GM12864 (cell line): ENCODE measurements at regions not wholly inside any gene's neighbourhood (a gene's known extent, or its start where the extent isn't known, plus 50 kb on each side); places are given as distances from the start of the nearest gene placed in this dataset.

Experiments used
- DNase-seq: peaks from one replicate; pipeline ENCODE4 v3.0.0-alpha.2; 2011; ENCODE audit warnings: low read depth
- H3K4me3 ChIP-seq: 2 replicates; pipeline ENCODE4 v1.5.1; 2011; ENCODE audit warnings: mild to moderate bottlenecking, low read depth, low read length, control low read depth
- TF ChIP-seq, protein P1 (sequence below): IDR thresholded peaks from 2 replicates; pipeline ENCODE4 v1.5.1; 2011; ENCODE audit warnings: low read depth, mild to moderate bottlenecking, moderate library complexity, low read length, control low read depth, inconsistent platforms; ENCODE audit errors: missing control alignments

DNA sequence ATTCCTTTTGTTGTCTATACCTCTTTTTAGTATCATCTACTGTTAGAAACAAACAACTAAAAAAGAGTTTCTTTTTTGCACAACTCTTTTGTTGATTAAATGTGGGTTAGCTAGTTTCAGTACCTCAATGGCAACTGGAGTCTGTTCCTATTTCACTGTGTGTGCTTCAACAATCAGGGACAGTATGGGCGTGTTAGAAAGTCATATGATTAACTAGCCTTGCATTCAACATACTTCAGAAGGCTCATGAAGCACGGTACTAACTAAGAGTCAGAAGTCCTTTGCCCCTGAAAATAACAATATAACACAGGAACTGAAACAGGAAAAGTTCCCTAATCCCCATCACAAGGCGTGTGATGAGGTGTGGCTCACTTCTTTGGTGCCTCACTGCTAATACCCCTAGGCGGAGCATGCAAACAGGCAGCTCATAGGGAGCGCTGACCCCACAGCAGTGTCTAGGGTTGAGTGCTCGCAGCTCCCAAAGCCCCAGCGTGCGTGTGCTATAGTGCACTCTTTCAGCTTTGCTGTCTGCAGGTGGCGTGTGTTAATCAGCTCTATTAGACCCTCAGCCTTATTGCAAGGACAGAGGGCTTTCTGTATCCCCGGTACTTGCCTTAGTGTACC lies 203.1 kb upstream of the NDST3 start:
- TF ChIP-seq, protein P1, sequence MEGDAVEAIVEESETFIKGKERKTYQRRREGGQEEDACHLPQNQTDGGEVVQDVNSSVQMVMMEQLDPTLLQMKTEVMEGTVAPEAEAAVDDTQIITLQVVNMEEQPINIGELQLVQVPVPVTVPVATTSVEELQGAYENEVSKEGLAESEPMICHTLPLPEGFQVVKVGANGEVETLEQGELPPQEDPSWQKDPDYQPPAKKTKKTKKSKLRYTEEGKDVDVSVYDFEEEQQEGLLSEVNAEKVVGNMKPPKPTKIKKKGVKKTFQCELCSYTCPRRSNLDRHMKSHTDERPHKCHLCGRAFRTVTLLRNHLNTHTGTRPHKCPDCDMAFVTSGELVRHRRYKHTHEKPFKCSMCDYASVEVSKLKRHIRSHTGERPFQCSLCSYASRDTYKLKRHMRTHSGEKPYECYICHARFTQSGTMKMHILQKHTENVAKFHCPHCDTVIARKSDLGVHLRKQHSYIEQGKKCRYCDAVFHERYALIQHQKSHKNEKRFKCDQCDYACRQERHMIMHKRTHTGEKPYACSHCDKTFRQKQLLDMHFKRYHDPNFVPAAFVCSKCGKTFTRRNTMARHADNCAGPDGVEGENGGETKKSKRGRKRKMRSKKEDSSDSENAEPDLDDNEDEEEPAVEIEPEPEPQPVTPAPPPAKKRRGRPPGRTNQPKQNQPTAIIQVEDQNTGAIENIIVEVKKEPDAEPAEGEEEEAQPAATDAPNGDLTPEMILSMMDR, result no peak
- DNase-seq, result no peak
- no peak overlapping the region for H3K4me3 ChIP-seq

DNA sequence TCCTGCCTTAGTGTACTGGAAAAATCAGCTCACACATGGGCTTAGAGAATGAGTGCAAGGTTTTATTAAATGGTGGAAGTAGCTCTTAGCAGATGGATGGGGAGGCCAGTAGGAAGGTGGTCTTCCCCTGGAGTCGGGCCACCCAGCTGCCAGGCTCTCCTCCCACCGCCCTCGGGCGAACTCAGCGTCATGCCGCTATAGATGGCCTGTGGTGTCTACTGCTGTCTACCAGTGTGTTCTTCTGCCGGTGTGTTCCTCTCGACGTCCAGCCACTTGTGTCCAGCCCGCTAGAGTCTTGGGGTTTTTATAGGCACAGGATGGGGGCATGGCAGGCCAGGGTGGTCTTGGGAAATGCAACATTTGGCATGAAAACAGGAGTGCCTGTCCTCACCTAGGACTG lies 198.7 kb upstream of the NDST3 start:
- no peak overlapping the region for H3K4me3 ChIP-seq
- TF ChIP-seq, protein P1, result no peak
- DNase-seq, result no peak

DNA sequence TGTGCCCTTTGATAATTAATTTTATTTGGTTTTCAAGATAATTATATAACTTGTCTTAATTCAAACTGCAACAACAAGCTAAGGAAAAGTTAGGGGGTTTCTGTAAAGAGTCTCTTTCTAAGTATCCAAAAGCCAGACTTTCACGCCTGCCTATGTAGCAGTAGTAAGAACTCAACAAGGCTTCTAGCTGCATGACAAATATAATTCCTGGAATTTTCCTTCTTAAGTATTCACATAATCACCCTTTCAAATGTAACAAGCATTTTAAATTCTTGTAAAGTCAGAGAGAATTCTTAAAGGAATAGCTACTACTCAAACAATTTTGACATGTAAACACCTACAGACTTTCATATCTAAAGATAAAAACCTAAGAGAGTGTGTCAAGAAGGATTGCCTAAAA lies 189.7 kb upstream of the NDST3 start:
- TF ChIP-seq, protein P1, result no peak
- no peak for DNase-seq
- no peak overlapping the region for H3K4me3 ChIP-seq

DNA sequence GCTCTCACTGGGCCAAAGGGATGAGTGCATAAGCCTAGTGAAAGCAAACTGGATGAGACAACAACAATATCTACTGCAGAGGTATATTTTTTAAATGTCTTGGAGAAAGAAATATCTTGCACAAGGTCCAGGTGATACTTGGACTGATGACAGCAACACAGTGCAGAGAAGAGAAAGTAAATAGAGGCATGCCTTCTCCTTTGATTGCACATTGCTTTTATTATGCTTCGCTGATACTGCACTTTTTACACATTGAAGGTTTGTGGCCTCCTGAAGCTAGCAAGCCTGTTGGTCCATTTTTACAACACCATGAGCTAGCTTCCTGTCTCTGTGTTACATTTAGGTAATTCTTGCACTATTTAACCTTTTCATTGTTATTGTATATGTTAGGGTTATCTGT lies 189.0 kb upstream of the NDST3 start:
- H3K4me3 ChIP-seq, result no peak overlapping the region
- TF ChIP-seq, protein P1, result no peak

DNA sequence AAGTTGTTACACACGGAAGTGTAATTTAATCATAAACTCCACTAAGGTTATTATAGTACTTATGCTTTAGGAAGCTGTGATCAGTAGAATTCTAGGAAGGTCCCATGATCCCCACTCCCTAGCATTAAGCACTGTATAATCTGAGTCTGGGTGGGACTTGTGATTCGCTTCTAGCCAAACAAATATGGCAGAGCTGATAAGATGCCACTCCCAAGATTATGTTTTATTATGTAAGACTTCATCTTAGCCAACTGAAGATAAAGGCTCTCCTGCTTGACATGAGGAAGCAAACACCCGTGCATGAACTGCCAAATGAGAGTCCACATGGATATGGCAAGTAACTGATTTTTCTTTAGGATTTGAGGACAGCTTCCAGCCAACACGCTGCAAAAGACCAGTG lies 186.4 kb upstream of the NDST3 start:
- H3K4me3 ChIP-seq, result no peak overlapping the region
- TF ChIP-seq, protein P1, result no peak
- DNase-seq, result no peak

More for the DNA sequence above, 189.0 kb upstream of the NDST3 start:
- DNase-seq, result no peak

DNA sequence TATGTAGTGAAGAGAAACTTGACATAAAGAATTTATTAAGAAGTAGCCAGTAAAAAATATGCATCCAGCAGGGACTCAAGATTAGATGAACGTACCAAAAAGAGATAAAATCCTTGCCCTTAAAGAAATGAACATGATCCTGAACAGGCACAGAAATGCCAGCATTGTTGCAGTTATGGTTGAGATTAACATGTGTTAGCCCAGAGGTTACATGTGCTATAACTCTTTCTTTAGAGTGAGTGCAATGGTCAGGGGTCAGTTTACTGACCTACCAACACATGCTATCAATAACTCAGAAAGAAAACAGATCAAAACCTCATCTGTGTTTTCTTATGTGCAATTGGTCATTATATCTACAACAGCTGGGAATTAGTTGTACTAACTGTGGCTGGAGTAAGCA lies 166.1 kb upstream of the NDST3 start:
- TF ChIP-seq, protein P1, result no peak
- no peak for DNase-seq

DNA sequence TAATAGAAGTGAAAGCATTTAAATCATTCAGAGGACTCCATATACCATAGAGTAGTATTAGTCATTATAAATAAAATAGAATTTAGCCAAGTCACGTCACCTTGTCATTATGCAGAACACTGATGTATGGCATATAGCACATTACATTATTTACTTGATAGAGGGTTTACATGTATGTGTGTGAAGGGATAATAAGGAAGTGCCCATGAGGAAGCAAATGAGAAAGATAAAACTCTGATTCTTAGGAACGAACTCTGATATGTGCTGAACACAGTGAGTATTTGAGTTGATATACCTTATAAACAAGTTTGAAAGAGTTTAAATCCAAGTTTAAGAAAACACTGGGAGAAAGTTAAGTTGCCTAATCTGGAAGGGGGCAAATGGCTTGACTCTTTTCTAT lies 160.5 kb upstream of the NDST3 start:
- DNase-seq, result no peak
- H3K4me3 ChIP-seq, result no peak overlapping the region
- TF ChIP-seq, protein P1, result no peak

More for the DNA sequence above, 166.1 kb upstream of the NDST3 start:
- no peak overlapping the region for H3K4me3 ChIP-seq
